ENCODE measurements at regions not wholly inside any gene's neighbourhood (a gene's known extent, or its start where the extent isn't known, plus 50 kb on each side); places are given as distances from the start of the nearest gene placed in this dataset.

DNA sequence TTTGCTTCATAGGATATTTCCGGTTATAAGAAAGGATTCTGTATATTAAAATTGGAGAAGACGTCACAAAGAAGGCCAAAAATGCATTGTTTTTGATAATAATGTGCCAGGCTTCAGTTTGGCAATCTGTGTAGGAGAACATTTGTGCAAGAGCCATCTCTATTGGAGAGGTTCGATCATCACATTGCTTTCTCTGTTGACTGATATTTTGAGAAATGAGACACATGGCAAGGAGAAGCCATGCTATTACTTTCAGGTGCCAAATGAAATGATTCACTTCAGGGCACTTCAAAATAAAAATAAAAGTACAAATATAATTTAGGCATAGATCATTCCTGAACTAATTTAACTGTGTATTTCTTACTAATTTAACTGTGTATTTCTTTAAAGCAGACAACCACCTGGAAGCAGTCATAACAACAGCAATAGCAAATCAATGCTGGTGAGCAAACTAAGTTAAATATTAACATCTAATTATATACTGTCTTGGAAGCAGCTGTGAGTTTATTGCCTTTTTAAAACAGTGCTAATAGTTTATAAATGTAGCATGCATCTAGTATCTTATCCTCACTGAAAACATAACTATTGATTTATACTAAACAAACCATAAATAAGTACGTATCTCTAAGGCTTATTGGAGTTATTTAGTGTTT lies 50.2 kb upstream of the CHST9 start:
- DNase-seq = no peak
- peak; percentile 42 for ATAC-seq
- H3K4me3 ChIP-seq = no peak overlapping the region

More for the DNA sequence above, 50.2 kb upstream of the CHST9 start:
- TF ChIP-seq, protein P1, sequence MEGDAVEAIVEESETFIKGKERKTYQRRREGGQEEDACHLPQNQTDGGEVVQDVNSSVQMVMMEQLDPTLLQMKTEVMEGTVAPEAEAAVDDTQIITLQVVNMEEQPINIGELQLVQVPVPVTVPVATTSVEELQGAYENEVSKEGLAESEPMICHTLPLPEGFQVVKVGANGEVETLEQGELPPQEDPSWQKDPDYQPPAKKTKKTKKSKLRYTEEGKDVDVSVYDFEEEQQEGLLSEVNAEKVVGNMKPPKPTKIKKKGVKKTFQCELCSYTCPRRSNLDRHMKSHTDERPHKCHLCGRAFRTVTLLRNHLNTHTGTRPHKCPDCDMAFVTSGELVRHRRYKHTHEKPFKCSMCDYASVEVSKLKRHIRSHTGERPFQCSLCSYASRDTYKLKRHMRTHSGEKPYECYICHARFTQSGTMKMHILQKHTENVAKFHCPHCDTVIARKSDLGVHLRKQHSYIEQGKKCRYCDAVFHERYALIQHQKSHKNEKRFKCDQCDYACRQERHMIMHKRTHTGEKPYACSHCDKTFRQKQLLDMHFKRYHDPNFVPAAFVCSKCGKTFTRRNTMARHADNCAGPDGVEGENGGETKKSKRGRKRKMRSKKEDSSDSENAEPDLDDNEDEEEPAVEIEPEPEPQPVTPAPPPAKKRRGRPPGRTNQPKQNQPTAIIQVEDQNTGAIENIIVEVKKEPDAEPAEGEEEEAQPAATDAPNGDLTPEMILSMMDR (IDR thresholded peaks at IDR 0.05) = no peak
- no peaks in the 10 kb centered on the region for H3K9me3 ChIP-seq
- intact Hi-C loops (cut with DNase I, micrococcal nuclease) = no loop called here
- H3K36me3 ChIP-seq (ENCODE audit: low read depth) = no peaks in the 10 kb centered on the region
- peaks cover 2% of the 10 kb centered on the region for H3K4me1 ChIP-seq (ENCODE audit: low read depth)
